ENCODE measurements at regions not wholly inside any gene's neighbourhood (a gene's known extent, or its start where the extent isn't known, plus 50 kb on each side); places are given as distances from the start of the nearest gene placed in this dataset.

DNA sequence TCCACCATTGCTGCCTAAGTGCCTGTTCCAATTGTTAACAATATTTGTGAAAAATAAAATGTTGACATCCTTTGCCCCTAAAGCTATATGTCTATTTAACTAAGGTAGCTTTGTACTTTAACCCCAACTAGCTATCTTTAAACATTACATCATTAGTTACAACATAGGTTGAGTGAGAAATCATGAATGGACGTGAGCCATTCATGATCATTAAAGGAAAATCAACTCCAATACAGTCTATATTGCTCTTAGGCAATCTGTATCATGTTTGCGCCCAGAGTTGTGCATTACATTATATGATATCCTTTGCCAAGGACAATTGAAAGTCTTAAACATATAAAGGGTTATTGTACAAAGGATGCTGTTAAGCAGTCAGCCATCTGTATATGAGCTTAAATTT, 269.6 kb downstream of the ALX1 start:
- Histone ChIP-seq H3K9me3 (no peaks in the 10 kb centered on the region), H3K27me3 (no peaks in the 10 kb centered on the region), H3K4me1 (no peaks in the 10 kb centered on the region), H3K4me3 (no peak overlapping the region), H3K27ac (no peak overlapping the region), H3K36me3 (no peaks in the 10 kb centered on the region)
- intact Hi-C loops (cut with DNase I), result no loop called here
- no peak for TF ChIP-seq POLR2A (IDR thresholded peaks at IDR 0.05)
- TF ChIP-seq, protein P1, sequence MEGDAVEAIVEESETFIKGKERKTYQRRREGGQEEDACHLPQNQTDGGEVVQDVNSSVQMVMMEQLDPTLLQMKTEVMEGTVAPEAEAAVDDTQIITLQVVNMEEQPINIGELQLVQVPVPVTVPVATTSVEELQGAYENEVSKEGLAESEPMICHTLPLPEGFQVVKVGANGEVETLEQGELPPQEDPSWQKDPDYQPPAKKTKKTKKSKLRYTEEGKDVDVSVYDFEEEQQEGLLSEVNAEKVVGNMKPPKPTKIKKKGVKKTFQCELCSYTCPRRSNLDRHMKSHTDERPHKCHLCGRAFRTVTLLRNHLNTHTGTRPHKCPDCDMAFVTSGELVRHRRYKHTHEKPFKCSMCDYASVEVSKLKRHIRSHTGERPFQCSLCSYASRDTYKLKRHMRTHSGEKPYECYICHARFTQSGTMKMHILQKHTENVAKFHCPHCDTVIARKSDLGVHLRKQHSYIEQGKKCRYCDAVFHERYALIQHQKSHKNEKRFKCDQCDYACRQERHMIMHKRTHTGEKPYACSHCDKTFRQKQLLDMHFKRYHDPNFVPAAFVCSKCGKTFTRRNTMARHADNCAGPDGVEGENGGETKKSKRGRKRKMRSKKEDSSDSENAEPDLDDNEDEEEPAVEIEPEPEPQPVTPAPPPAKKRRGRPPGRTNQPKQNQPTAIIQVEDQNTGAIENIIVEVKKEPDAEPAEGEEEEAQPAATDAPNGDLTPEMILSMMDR (IDR thresholded peaks at IDR 0.05), result no peak
- no peak for DNase-seq
- 83 to 90% (median 88%) methylated on average over 2 of the region's 2 CpGs for WGBS, 4 donors
- ATAC-seq, result no peak

DNA sequence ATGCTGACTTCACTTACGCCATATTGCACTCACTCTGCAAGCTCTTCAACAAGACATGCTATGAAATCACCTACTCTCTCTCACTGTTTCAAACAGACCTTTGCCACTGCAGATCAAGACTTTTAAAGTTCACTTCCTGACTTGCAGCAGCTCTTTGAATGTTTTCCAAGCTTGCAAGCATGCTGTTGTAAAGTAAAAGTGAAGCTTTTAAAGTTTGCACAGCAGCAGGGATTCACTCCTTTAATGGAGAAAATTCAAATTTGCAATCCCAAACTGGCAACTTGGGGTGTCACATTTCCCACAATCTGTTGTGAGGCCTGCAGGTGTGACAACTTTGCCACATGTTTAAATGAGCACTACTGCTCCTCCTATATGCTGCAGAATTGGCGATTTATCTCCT, 270.9 kb downstream of the ALX1 start:
- 60 to 84% (median 63%) methylated on average over 2 of the region's 2 CpGs for WGBS, 4 donors
- no peak overlapping the region for H3K27ac ChIP-seq
- no peak for TF ChIP-seq POLR2A (IDR thresholded peaks at IDR 0.05)
- TF ChIP-seq, protein P1 (IDR thresholded peaks at IDR 0.05), result no peak
- ATAC-seq, result no peak
- H3K4me1 ChIP-seq, result no peaks in the 10 kb centered on the region
- H3K27me3 ChIP-seq, result no peaks in the 10 kb centered on the region
- no peak for DNase-seq
- intact Hi-C loops (cut with DNase I), result no loop called here
- no peaks in the 10 kb centered on the region for H3K36me3 ChIP-seq
- H3K9me3 ChIP-seq, result no peaks in the 10 kb centered on the region
- H3K4me3 ChIP-seq, result no peak overlapping the region

DNA sequence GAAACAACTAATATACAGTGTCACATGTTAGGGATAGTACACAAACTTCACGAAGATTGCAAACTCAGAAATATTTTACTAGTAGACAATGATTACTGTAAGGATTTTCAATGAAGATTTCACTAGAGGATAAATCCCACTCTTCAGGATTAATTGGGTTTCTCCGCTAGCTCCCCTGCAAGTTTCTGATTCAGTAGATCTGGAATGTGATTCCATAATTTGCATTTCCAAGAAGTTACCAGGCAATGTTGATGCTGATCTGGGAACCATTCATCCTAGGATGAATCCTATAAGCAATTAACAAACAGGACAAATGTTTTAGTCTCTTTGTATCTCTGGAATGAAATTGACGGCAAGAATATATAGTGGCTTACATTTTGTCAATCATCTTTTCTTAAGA, 272.4 kb downstream of the ALX1 start:
- TF ChIP-seq, protein P1 (IDR thresholded peaks at IDR 0.05), result no peak
- no peak for TF ChIP-seq POLR2A (IDR thresholded peaks at IDR 0.05)
- 88 to 91% (median 90%) methylated on average over 3 of the region's 3 CpGs for WGBS, 4 donors
- H3K4me1 ChIP-seq, result no peaks in the 10 kb centered on the region
- H3K27me3 ChIP-seq, result no peaks in the 10 kb centered on the region
- ATAC-seq (no peak), DNase-seq (no peak)
- intact Hi-C loops (cut with DNase I), result no loop called here
- no peaks in the 10 kb centered on the region for H3K36me3 ChIP-seq
- H3K9me3 ChIP-seq, result no peaks in the 10 kb centered on the region
- H3K4me3 ChIP-seq, result no peak overlapping the region
- no peak overlapping the region for H3K27ac ChIP-seq

DNA sequence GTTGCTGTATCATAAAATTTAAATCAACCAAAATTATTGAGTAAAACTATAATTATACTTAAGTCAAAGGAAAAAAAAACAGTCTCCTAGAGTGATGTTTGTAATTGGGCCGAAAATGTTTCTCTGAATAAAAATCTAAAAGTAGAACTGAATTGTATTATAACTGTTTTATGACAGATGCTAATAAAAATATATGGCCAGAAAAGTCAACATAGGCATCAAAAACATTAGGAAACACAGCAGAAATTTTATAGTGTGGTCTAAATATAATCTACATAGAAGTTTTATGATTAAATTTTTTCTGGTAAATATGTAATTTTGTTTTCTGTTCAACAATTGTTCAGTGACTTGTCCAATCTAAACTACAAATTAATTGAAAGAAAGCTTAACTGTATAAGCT, 277.8 kb downstream of the ALX1 start:
- Histone ChIP-seq H3K27me3 (no peaks in the 10 kb centered on the region), H3K27ac (no peak overlapping the region), H3K4me3 (no peak overlapping the region), H3K9me3 (no peaks in the 10 kb centered on the region), H3K4me1 (no peaks in the 10 kb centered on the region), H3K36me3 (no peaks in the 10 kb centered on the region)
- 75 to 82% (median 76%) methylated on average over 1 of the region's 1 CpG for WGBS, 4 donors
- intact Hi-C loops (cut with DNase I), result no loop called here
- DNase-seq (no peak), ATAC-seq (no peak)
- TF ChIP-seq, protein P1 (IDR thresholded peaks at IDR 0.05), result no peak
- TF ChIP-seq POLR2A (IDR thresholded peaks at IDR 0.05), result no peak
